Left lobe of liver (tissue), 2 donors: ENCODE measurements at regions not wholly inside any gene's neighbourhood (a gene's known extent, or its start where the extent isn't known, plus 50 kb on each side); places are given as distances from the start of the nearest gene placed in this dataset.

ENCODE experiments used
- ATAC-seq: fragments of 200-7000 bp; cut with Tn5 transposase; one replicate; pipeline ENCODE4 v1.9.1; 2020; ENCODE audit warnings: mild to moderate bottlenecking, moderate library complexity
- DNase-seq: peaks from one replicate; pipeline ENCODE4 v3.0.0-alpha.2; 2020; ENCODE audit warnings: low spot score
- donor health status: DM: no; HTN: no; CAD: no; lungs with moderate emphysema.
- donor health status: DM: no; HTN: yes; CAD: no.

DNA sequence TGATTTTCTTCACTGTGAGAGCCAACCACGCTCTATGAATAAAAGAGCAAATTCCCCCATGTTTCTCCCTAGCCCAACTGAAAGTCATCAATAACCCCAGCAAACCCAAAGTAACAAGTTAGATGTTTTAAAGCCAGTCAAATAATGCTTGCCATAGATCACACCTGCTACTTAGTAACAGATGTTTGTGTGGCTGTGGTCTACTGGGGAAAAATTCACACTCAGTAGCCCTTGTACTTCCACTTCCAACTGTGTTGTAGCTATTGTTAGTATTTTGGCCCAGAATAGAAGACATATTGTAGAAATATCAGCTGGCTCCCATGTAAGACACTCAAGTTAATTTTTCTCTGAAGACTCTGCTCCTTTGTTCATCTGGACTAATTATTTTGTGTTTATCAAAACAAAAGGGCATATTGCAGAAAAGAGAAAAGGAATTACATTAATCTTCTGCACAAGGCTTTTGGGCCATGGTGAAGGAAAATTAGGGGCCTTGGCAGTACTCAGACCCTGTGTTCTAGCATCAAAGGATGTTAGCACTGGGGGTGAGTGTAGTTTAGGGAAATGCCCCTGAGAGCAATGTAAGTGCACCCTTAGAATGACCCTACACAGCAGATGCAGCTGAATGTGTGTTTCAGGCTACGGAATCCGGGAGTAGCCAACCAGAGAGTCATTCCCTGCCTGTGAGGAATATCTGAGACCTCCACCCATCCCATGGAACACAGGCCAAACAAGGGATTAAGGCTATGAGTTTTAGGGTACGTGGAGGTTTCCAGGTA is 521.9 kb downstream of the EPHA4 start:
- DNase-seq, result no peak

DNA sequence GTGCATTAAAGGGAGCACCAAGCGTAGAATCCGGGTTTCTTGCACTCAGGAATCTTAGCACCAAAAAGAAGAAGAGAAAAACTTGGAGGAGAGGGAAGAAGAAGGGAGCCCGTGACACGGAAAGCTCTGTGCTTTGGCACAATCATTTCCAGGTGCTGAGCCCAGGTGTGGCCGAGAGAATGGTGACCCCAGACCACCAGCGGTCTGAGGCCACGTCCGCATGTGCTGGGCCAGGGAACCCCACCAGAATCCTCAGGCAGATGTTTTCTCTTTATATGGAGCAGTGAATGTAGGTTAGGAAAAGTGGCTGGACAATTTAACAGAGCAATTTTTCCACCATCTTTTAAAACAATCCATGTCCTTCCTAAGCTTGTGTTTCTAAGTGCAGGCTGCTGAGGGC is 520.9 kb downstream of the EPHA4 start:
- no peak for DNase-seq
- ATAC-seq, result no peak

More for the DNA sequence above, 521.9 kb downstream of the EPHA4 start:
- no peak for ATAC-seq

DNA sequence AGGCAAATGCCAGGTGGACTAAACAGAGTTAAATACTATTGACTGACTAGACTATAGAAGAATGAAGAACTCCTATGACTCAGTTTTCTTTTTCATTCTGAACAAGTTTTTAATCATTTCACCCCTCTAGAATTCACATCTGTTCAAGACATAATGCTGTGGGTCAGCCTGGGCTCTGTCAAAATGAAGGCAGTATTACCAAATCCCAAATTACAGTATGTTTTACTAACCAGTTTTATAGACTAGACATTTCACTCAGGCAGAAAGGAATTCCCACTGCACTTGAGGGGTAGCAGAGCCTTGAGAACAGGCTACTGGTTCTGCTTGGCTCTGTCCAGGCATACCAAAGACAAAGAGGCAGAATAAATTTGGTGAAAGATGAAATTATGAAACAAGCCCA is 511.7 kb downstream of the EPHA4 start:
- no peak for DNase-seq

DNA sequence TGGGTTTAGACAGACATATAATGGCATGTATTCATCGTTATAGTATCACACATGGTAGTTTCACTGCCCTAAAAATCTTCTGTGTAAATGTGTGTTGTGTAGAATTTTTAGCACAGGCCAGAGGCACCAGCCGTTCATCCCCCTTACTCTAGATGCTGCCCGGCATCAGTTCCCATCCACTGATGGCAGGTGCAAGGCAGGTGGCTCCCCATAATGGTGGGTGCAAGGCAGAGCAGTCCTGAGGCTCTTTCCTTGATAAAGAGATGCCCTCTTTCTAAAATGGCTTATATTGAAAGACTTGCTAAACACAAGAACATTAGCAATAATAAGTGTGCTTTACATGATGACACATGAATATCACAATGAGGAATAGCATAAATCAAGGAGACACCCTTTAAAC is 508.5 kb downstream of the EPHA4 start:
- ATAC-seq, result no peak
- DNase-seq, result no peak

More for the DNA sequence above, 511.7 kb downstream of the EPHA4 start:
- no peak for ATAC-seq

DNA sequence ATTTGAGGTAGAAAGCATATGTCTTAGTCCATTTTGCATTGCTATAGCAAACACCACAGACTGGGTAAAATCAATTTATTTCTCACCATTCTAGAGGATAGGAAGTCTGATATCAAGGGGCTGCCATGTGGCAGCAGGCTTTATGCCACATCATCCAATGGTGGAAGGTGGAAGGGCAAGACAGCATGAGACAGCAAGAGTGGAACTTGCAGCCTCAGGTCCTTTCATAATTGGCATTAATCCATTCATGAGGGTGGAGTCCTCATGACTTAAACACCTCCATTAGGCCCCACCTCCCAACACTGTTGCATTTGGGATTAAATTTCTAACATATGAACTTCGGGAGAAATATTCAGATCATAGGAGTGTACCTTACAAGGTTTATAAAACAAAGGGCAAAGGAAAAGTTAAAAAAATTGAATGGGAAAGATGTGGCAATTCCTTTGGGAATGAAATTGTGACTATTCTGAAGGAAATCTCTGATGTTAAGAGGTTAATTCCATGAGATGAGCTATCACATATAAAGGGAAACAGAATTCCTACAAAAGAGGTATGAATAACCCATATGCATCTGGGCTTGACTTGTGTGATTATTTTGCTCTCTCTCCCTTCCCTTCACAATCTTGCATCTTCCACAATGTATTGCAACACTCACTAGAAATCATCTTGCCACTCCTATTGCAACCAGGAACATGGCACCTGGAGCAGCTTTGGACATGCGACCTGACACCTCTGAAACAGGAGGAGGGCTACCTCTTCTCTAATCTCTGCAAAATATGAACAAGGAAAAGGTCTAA is 507.8 kb downstream of the EPHA4 start:
- DNase-seq (no peak), ATAC-seq (no peak)

DNA sequence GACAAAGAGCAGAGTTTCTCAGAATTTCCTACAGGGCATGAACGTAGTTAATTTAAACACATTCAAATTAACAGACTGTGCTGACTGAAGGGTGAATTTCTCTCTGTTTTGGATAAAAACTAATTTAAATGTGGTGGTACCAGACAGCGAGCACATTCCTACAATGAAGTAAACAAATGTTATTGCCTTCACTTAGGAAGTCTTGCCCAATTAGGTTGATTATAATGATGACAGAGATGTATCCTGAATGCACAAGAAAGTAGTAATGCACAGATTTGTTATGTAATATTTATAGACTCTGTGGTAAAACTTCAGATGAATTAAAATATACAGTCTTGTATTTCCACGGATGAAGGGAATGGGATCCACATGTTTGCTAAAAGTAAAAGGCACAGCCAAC is 507.2 kb downstream of the EPHA4 start:
- no peak for ATAC-seq
- no peak for DNase-seq

DNA sequence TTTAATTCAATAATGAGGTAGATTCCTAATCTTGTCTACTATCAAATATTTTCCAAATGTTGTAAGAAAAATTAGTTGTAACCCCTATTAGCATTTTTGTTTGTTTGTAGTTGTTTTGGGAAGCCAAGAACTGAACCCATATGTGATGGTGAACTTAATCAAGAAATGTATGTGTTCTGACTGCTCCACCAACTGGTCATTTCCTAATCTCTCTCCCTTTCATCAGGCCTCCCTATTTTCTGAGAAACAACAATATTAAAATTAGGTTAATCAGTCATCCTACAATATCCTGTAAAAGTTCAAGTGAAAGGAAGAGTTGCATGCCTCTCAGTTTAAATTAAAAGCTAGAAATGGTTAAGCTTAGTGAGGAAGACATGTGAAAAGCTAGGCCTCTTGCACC is 504.0 kb downstream of the EPHA4 start:
- no peak for DNase-seq
- no peak for ATAC-seq

DNA sequence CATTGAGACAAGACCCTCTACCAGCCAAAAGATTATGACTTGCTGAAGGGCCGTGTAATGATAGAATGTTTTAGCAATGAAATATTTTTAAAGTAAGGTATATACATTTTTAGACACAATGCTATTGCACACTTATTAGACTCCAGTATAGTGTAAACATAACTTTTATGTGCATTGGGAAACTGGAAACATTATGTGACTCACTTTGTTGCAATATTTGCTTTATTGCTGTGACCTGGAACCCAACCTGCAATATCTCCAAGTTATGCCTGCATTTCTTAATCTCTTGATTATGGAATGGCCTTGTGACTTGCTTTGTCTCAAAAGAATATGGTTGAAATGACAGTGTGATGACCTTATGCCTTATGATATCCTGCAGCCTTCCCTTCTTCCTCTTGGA is 502.0 kb downstream of the EPHA4 start:
- no peak for ATAC-seq

DNA sequence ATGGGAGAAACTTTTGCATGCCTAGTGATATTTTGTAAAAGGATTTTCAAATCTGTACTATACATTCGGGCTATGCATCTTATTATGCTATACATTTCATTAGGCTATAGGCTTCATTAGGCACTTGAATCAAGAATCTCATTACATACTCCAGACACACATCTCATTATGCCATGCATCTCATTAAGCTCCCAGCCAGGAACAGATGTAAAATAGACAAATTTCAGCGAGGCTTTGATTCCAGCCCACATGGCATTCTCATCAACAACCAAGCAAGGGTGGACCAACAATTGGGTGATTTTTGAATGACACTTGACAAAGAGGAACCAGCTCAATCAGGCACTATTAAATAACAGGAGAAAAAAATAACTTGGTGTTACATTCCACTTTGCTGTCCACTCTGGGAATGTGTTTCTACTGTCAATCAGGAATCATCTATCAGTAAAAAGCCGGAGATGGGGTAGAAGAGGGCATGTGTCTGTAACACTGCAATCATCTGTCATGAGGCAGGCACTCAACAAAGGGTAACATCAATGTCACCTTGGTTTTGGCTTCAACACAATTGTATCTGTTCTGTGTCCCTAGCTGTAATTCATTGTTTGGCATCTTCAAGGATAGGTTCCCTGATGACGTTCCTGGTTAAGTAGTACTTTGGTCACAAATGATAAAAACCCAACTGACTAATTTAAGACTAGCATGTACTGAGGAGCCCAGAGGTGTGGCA is 498.6 kb downstream of the EPHA4 start:
- no peak for DNase-seq

More for the DNA sequence above, 502.0 kb downstream of the EPHA4 start:
- DNase-seq, result no peak

DNA sequence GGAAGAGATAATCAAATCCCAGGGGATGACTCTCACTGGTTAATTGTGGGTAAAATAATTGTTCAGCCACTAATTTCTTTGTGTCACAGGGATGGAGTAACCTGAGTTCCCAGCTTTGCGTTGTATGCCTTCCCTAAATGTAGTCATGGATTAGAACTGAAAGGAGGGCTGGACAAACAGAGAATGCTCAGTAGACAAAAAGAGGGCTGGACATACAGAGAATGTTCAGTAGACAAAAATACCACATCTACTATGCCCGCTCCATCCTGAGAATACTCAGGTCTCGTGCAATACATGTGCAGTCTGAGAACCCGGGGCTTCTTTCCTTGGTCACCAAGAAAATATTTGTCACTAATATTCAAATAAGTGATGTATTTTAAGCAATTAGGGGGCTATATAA is 497.9 kb downstream of the EPHA4 start:
- no peak for DNase-seq
- no peak for ATAC-seq

More for the DNA sequence above, 498.6 kb downstream of the EPHA4 start:
- no peak for ATAC-seq

DNA sequence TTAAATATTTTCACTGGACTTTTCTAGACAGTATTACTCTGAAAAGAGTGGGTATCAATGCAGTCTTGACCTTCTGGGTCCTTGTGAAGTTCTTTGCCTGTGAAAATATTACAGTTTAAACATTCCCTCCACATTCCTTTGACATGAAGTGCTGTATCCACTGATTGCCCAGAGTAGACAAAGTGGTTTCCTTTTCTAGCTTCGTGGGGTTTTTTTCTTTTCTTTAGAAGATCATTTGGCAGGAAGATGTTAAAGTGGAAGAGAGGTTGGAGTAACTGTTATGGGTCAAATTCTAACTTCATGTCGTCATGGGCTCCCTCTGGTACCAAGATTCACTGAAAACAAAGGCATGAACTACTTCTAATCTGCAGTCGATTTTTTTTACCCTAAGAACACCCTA is 496.9 kb downstream of the EPHA4 start:
- DNase-seq (no peak), ATAC-seq (no peak)

DNA sequence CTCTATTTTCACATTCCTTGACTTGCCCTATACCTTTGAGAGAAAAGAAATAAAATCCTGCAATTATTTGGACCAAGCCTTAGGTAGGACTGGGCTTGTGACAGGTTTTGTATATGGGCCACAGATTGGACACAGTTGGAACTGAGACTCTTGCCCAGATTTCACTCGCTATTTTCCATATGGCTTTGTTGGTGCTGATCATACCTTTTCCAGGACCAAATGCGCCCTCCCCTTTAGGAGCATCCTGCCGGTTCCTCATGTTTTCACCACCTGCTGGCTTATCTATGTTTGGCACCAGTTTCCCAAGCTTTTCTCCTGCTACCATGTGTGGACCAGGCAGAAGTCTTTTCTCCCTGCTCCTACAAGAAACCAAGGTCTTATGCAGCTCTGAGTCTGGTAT is 494.9 kb downstream of the EPHA4 start:
- DNase-seq (no peak), ATAC-seq (no peak)

DNA sequence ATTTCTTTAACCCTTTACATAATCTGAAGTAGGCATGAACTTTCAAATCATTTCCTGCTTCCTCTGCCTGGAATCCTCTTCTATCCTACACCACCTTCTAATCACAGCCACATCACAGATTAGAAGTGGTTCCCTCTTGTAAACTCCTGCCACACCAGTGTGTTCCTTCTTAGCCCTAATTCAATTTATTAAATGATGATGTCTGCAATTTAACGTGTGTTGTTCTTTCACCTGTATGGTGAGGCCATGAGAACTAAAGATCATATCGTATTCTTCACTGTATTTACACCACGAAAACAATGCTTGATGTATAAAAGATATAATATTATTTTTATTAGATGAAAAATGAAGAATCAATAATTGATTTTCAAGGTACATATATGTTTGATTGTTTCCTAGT is 494.3 kb downstream of the EPHA4 start:
- no peak for DNase-seq

DNA sequence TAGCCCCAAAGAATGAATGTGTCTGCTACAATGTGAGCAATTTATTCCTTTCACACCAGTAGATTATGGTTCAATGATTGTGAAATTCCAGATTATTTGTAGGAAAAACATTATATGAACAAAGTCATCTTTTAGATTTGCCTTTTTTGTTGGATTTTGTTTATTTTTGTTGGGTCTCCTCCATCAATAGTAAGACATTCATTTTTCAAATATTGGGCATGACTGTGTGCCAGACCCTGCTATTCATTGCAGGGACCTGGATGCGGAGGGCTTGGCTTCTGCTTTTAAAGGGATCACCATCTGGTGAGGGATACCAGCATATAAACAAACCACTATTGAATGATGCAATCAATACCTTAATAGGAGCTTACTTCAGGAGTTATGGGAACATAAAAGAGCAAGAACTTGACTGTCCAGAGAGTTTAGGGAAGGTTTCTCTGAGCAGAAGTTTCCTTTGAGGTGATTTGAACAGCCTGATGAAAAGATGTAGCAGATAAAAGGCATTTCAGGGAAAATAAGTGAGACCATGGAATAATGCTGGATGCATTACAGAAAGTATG is 486.7 kb downstream of the EPHA4 start:
- DNase-seq (no peak), ATAC-seq (no peak)

More for the DNA sequence above, 494.3 kb downstream of the EPHA4 start:
- ATAC-seq, result no peak

DNA sequence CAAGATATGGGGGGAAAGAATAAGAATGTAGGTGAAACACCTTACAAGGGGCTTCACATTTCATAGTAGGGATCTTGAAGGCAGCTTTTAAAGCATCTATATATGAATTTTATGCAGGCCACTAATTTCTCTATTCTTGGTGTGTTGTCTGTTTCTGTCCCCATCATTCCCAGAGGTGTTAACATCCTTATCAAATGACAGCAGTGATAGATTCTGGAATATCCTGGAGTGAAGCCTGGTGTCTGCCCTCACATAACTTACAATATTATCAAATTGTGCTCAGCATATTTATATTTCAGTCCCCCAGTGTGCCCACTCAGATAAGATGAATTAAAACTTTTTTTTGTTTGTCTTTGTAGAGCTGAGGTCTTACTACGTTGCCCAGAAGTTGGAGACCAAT is 486.2 kb downstream of the EPHA4 start:
- ATAC-seq (no peak), DNase-seq (no peak)

DNA sequence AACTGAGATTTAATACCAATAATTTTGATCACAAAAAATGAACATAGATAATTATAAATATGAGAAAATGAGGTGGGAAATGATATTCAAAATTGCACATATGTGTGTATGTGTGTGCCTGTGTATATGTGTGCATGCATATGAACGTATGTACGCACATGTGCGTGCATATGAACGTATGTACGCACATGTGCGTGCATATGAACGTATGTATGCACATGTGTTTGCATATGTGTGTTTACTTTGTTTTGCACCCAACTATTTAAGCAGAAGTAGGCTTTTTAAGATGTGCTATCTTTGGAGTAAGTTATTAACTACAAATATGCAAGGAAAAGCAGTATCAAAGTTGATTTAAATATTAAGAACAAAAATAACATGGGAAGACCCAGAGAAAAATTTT is 484.3 kb downstream of the EPHA4 start:
- no peak for ATAC-seq

DNA sequence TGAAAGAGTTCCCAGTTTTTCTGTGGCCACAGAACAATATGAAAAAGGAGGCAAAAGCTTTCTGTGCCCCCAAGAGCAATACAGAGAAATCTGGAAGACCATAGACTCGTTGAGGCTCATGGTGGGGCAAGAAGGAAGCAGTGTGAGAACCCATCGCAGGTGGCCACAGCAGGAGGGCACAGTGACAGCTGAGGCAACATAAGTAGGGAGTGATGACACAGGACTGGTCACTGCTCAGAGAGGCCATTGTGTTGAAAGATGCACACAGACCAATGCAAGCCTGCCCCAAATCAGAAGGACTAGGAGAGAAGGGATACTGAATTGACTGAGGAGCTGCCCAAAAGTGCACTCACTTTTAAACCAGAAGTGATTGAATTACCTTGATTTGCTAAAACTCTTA is 483.6 kb downstream of the EPHA4 start:
- no peak for DNase-seq
- no peak for ATAC-seq

More for the DNA sequence above, 484.3 kb downstream of the EPHA4 start:
- no peak for DNase-seq

DNA sequence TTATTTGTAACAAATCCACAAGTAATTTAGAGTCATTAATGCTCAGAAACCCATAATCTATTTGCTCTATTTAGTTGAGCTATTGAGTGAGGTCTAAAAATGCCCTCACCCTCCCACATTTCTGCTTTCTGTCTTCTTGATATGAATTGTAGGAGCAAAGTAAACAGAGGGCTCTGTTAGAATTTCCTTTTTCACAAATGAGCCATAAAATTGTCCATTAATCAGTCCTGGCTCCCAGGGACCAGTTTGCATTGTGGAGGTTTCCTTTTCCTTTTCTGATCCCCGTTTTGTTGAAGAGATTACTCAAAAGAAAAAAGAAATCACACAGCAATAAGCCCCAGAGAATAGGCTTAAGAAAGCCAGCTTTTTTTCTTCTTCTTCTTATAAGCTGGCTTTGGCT is 476.7 kb downstream of the EPHA4 start:
- DNase-seq, result no peak
- no peak for ATAC-seq

DNA sequence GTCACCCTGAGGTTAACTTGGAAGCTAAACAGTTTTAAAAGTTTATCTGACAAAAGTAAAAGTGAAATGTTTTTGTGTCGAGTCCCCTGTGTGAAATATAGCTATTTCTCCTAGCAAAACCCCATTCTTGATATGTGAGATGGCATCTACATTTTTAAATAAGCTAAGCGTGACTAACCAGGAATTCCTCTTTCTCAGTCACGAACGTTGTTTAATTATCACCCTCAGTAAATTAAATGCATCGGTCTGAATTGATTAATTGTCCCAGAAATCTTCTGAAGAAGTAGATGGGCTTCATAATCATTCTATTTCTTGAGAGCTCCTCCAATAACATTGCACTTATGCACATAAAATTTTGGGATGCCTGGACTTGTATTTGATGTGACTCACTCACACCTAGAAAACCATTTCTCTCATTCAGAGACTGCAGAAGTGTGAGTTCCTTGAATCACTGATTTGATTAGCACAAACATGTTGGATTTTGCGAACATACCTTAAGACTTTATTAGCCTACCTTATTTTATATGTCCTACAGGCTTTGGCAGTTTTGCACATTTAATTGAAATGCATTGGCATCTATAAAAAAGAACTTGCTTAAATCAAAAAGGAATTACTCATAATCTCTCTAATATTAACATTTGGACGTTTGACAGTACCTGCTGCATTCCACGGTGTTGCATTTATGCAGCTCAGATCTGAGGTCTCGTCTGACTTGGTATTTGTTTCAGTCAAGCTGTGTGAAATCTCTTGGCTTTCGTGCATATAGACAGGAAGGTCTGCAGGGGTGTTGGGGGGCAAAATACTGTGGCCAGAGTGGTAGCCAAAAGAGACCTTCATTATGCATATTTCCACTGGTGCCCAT is 475.2 kb downstream of the EPHA4 start:
- ATAC-seq, result no peak
- DNase-seq, result no peak

DNA sequence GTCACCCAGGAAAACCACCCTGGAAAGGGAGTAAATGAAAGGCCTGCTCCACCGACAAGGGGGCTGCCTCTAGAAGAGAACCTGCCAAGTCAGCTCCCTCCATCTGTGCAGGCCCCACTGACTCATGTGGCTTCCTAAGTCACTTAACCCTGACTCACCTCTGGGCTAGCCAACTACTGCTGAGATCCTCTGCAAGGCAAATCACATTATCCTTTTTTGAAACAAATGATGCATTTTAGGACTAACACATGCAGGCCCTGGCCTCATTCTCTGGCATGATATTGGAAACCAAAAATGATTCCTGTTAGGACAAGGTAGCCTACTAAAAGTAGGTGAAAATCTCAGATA is 474.6 kb downstream of the EPHA4 start:
- no peak for DNase-seq
- no peak for ATAC-seq
